HG02642 (cell line): ENCODE measurements at regions not wholly inside any gene's neighbourhood (a gene's known extent, or its start where the extent isn't known, plus 50 kb on each side); places are given as distances from the start of the nearest gene placed in this dataset.
"Not testable (repeated sequence)": the region's sequence is repeated elsewhere in the genome, so short reads cannot be mapped to it uniquely, and the experiment has no call there.

Experiments
- ATAC-seq: cut with Tn5 transposase; IDR thresholded peaks from one replicate; pipeline ENCODE4 v1.9.1; 2021; ENCODE audit warnings: mild to moderate bottlenecking; ENCODE audit not compliant: unreplicated experiment, poor library complexity

- ATAC-seq, result no peak
These were observed 239.3 kb upstream of the SGCD start for GRCh38 chr5:156087577-156088110.

- ATAC-seq, result not testable (repeated sequence)
These were observed 236.7 kb upstream of the SGCD start for GRCh38 chr5:156089955-156090940.

GRCh38 chr5:156093024-156093423 is 233.9 kb upstream of the SGCD start:
- ATAC-seq, result no peak

- no peak for ATAC-seq
These were observed 233.0 kb upstream of the SGCD start for GRCh38 chr5:156094001-156094400.

GRCh38 chr5:156095709-156096241 is 231.2 kb upstream of the SGCD start:
- no peak for ATAC-seq

GRCh38 chr5:156096259-156096658 is 230.7 kb upstream of the SGCD start:
- ATAC-seq, result no peak

- no peak for ATAC-seq
These were observed 223.6 kb upstream of the SGCD start for GRCh38 chr5:156103155-156103885.

GRCh38 chr5:156109317-156110023 is 217.5 kb upstream of the SGCD start:
- ATAC-seq, result no peak

GRCh38 chr5:156119692-156120091 is 207.3 kb upstream of the SGCD start:
- ATAC-seq, result no peak

- no peak for ATAC-seq
These were observed 206.2 kb upstream of the SGCD start for GRCh38 chr5:156120777-156121176.

GRCh38 chr5:156121234-156121633 is 205.7 kb upstream of the SGCD start:
- ATAC-seq, result no peak

GRCh38 chr5:156121882-156122281 is 205.1 kb upstream of the SGCD start:
- ATAC-seq, result no peak

GRCh38 chr5:156124708-156125107 is 202.3 kb upstream of the SGCD start:
- ATAC-seq, result no peak

GRCh38 chr5:156125118-156125517 is 201.8 kb upstream of the SGCD start:
- no peak for ATAC-seq

- ATAC-seq, result no peak
These were observed 200.2 kb upstream of the SGCD start for GRCh38 chr5:156126716-156127115.

- no peak for ATAC-seq
These were observed 198.9 kb upstream of the SGCD start for GRCh38 chr5:156128026-156128425.

GRCh38 chr5:156134216-156134615 is 192.7 kb upstream of the SGCD start:
- ATAC-seq, result no peak

GRCh38 chr5:156135531-156135930 is 191.4 kb upstream of the SGCD start:
- no peak for ATAC-seq

- no peak for ATAC-seq
These were observed 189.7 kb upstream of the SGCD start for GRCh38 chr5:156137071-156137869.
